CD8-positive, alpha-beta memory T cell (primary cell): ENCODE measurements at regions not wholly inside any gene's neighbourhood (a gene's known extent, or its start where the extent isn't known, plus 50 kb on each side); places are given as distances from the start of the nearest gene placed in this dataset.

Source experiments
- CTCF ChIA-PET: fragments of 350-600 bp; sonication (Branson Sonifier 250); formaldehyde crosslinking; loops from one replicate; lab custom pipeline; 2021; ENCODE audit warnings: antibody characterized with exemption; lab: Charles Lee
- POLR2A ChIA-PET: fragments of 350-600 bp; sonication (Branson Sonifier 250); formaldehyde crosslinking; loops from one replicate; lab custom pipeline; 2021; ENCODE audit warnings: antibody characterized with exemption; lab: Charles Lee
- DNase-seq, 5 donors: peaks; one replicate each; pipeline versions ENCODE4 v3.0.0 to v3.0.0-alpha.2; 2020 to 2022; ENCODE audit warnings: mixed read lengths in 1 of 5
- H3K27ac ChIP-seq: one replicate; pipeline ENCODE4 v1.7.0; 2013; ENCODE audit warnings: low read depth, mild to moderate bottlenecking, low read length, moderate library complexity
- H3K27me3 ChIP-seq: 2 replicates; pipeline ENCODE4 v1.7.0; 2013; ENCODE audit warnings: low read length, mild to moderate bottlenecking; ENCODE audit not compliant: insufficient read depth, poor library complexity, severe bottlenecking
- H3K36me3 ChIP-seq: 2 replicates; pipeline ENCODE4 v1.7.0; 2013; ENCODE audit warnings: mild to moderate bottlenecking, low read length, moderate library complexity; ENCODE audit not compliant: insufficient read depth
- H3K4me1 ChIP-seq: 2 replicates; pipeline ENCODE4 v1.7.0; 2013; ENCODE audit warnings: mild to moderate bottlenecking, low read length, moderate library complexity; ENCODE audit not compliant: insufficient read depth
- H3K4me3 ChIP-seq: 2 replicates; pipeline ENCODE4 v1.7.0; 2013; ENCODE audit warnings: mild to moderate bottlenecking, low read length
- H3K9me3 ChIP-seq: 2 replicates; pipeline ENCODE4 v1.7.0; 2013; ENCODE audit warnings: mild to moderate bottlenecking, low read length
- H3K27ac Mint-ChIP-seq, 8 donors: one replicate each; pipeline ENCODE4 v1.8.0; 2020 to 2021; ENCODE audit warnings: mixed read lengths in 8 of 8, mild to moderate bottlenecking in 6 of 8, inconsistent platforms in 3 of 8, moderate library complexity in 3 of 8
- H3K27me3 Mint-ChIP-seq, 2 donors: one replicate each; pipeline ENCODE4 v1.8.0; 2020 to 2021; ENCODE audit warnings: mixed read lengths in 2 of 2, mild to moderate bottlenecking in 1 of 2, moderate library complexity in 1 of 2
- H3K36me3 Mint-ChIP-seq, 3 donors: one replicate each; pipeline ENCODE4 v1.8.0; 2020 to 2021; ENCODE audit warnings: mixed read lengths in 3 of 3, inconsistent platforms in 1 of 3, mild to moderate bottlenecking in 1 of 3
- H3K4me1 Mint-ChIP-seq, 3 donors: one replicate each; pipeline ENCODE4 v1.8.0; 2020 to 2021; ENCODE audit warnings: mixed read lengths in 3 of 3, inconsistent platforms in 1 of 3, mild to moderate bottlenecking in 1 of 3
- H3K4me3 Mint-ChIP-seq, 7 donors: one replicate each; pipeline ENCODE4 v1.8.0; 2020 to 2021; ENCODE audit warnings: mixed read lengths in 7 of 7, mild to moderate bottlenecking in 6 of 7, moderate library complexity in 4 of 7, inconsistent platforms in 2 of 7
- H3K9me3 Mint-ChIP-seq, 5 donors: one replicate each; pipeline ENCODE4 v1.8.0; 2020 to 2022; ENCODE audit warnings: mixed read lengths in 5 of 5, mild to moderate bottlenecking in 3 of 5, moderate library complexity in 2 of 5, inconsistent platforms in 1 of 5

DNA sequence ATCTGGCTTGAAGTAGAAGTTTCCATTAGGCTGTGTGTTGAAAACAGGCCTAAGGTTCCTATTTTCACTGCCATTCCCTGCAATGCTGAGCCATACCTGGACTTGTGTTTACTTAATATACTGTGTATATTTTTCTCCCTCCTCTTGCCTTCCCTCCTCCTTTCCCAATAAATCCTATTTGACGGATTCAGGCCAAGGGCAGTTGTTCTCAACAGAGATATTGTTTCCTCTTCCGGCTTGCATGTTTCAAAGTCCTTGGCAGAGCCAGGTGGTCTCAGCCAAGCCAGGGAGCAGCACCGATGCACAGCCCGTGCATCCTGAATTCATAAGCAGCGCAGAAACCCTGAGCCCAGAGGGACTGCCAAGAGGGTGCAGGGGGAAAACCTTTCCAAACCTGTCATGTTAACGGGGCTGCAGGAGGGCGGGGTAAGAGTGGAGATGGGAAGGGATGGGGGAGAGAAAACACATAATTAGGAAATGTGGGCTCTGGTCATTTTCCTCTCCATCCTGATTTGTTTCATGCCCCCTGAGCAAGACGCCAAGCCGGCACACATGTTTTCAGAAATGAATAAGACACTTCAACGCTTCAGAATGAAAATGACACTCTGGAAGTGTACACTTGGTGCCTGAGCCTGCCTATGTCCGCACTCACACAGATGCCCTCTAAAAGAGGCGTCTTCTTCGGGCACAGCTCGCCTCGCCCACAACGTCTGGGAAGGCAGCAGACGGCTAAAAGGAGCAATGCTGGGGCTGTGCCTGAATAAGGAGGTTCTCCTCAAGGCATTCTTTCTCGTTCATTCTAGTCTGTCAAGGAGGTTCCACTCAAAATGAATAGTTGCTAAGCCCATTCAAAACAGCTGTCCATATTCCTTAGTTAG lies 149.3 kb upstream of the UBL3 start:
- H3K9me3 ChIP-seq = no peaks in the 10 kb centered on the region
- H3K9me3 Mint-ChIP-seq = no peaks in the 10 kb centered on the region
- H3K27me3 Mint-ChIP-seq = peaks cover 0 to 3% of the 10 kb centered on the region in 2 donors
- H3K4me3 ChIP-seq = no peak overlapping the region
- ChIA-PET POLR2A (no interaction called here), CTCF (interaction anchor here (1.5 kb wide), 1 partner anchor 11 kb away, joined by 3 read pairs; no protein-coding TSS in a partner anchor)
- no peak overlapping the region for H3K4me3 Mint-ChIP-seq
- no peaks in the 10 kb centered on the region for H3K36me3 Mint-ChIP-seq
- H3K4me1 Mint-ChIP-seq = peaks cover 0 to 6% (median under 1%) of the 10 kb centered on the region in 3 donors
- H3K36me3 ChIP-seq = no peaks in the 10 kb centered on the region
- DNase-seq = no peak
- H3K27ac Mint-ChIP-seq = peak overlapping the region in 2 of 8 donors; percentile 42 to 56
- H3K4me1 ChIP-seq = no peaks in the 10 kb centered on the region
- H3K27me3 ChIP-seq = no peaks in the 10 kb centered on the region
- H3K27ac ChIP-seq = no peak overlapping the region

DNA sequence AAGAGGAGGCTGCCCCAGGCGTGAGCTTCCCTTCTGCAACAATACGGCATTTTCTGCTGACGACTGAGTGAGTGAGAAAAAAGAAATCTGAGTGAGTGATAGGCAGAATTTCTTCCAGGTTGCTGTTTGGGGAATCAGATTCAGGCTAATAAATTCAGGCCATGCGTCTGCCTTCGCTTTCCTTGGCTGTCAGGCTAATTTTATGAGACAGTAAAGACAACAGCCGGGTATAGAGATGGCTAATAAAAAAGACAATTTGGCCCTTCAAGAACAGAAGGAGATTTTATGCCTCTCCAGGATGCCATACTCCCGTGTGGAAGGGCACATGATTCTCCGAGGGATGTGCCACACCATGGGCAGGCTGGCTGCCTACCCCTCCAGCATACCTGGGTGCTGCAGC lies 145.9 kb upstream of the UBL3 start:
- no peaks in the 10 kb centered on the region for H3K36me3 ChIP-seq
- H3K27me3 ChIP-seq = no peaks in the 10 kb centered on the region
- Mint-ChIP-seq H3K27me3 (no peaks in the 10 kb centered on the region), H3K36me3 (no peaks in the 10 kb centered on the region), H3K4me3 (peak overlapping the region in 1 of 7 donors; percentile 14), H3K9me3 (no peaks in the 10 kb centered on the region), H3K4me1 (no peaks in the 10 kb centered on the region), H3K27ac (no peak overlapping the region)
- H3K4me1 ChIP-seq = no peaks in the 10 kb centered on the region
- H3K4me3 ChIP-seq = no peak overlapping the region
- CTCF ChIA-PET = no interaction called here
- H3K27ac ChIP-seq = no peak overlapping the region
- H3K9me3 ChIP-seq = no peaks in the 10 kb centered on the region
- no peak for DNase-seq
- POLR2A ChIA-PET = no interaction called here

DNA sequence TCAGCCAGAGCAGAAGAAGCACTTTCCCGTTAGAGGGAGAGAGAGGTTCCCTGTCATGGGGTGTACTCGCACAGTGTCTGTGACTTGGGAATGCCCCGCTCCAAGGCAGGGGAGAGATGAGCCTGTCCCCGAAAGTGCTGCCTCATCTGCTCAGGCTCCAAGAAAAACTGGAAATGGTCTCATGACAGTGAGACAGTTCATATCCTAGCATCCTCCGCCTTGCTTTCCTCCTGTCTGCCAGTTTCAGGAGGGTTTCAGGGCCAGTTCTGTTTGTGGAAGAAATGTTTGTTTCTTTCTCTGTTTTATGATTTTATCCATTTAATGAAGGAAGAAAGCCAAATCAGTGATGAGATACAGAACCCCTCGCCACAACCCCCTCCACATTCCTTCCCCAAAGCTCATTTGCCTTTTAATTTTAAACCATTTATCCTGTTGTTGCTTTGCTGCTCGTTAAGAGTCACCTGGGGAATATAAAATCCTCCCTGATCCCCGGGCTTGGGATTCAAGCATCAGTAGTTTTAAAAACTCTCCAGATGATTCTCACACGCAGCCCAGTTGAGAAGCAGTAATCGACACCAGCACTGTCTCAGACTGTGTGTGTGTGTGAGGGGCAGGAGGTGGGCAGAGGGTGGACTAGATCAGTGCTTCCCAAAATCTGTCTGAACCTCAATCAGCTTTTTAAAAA lies 144.6 kb upstream of the UBL3 start:
- H3K4me1 Mint-ChIP-seq = no peaks in the 10 kb centered on the region
- CTCF ChIA-PET = interaction anchor here (1.0 kb wide), 1 partner anchor 52 kb away, joined by 3 read pairs; no protein-coding TSS in a partner anchor
- peaks cover 0 to 2% of the 10 kb centered on the region in 2 donors for H3K27me3 Mint-ChIP-seq
- no peak for DNase-seq
- H3K9me3 Mint-ChIP-seq = no peaks in the 10 kb centered on the region
- H3K36me3 Mint-ChIP-seq = peaks cover 0 to 3% (median 0%) of the 10 kb centered on the region in 3 donors
- H3K4me3 Mint-ChIP-seq = no peak overlapping the region
- no peaks in the 10 kb centered on the region for H3K9me3 ChIP-seq
- POLR2A ChIA-PET = no interaction called here
- H3K27ac Mint-ChIP-seq = no peak overlapping the region
- H3K4me1 ChIP-seq = no peaks in the 10 kb centered on the region
- H3K36me3 ChIP-seq = no peaks in the 10 kb centered on the region
- no peak overlapping the region for H3K4me3 ChIP-seq
- no peaks in the 10 kb centered on the region for H3K27me3 ChIP-seq
- H3K27ac ChIP-seq = no peak overlapping the region

DNA sequence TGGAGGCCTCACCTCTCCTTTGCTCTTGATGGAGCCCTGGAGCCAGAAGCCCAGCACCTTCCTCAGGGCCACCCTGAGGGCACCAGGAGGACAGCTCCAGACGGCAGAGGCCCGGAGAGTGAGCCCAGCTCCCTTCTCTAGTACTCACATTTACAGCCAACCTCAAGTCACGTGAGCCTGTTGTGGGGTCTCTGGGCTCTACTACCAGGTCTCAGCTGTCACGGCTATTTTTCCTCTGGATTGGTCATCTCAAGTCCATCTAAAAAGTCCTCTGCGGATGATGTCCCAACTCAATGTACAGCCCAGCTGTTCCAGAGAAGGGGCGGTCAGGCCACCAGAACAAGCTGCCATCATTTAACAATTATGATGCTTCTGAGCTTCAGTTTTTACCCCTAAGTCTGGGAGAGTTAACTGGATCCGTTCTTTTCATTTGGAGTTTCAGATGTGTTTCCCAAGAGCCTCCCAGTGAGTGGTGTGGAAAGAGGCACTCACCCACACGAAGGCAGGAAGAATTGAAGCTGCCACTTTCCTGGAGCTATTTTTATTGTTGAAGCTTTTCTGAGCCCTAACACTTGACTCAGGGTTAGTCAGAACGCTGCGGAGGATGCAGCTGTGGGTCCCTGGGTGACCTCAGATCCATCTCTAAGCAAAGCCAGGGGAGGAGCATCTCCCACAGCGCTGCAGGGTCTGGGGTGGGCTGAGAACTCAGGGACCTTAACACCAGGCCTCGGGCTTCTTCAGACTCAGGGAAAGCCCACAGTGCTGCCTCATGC lies 143.5 kb upstream of the UBL3 start:
- Mint-ChIP-seq H3K4me3 (no peak overlapping the region), H3K36me3 (peaks cover 0 to 4% (median 0%) of the 10 kb centered on the region in 3 donors), H3K27me3 (peaks cover 0 to 4% of the 10 kb centered on the region in 2 donors), H3K9me3 (peaks cover 0 to 5% (median 0%) of the 10 kb centered on the region in 5 donors), H3K4me1 (no peaks in the 10 kb centered on the region), H3K27ac (no peak overlapping the region)
- no peaks in the 10 kb centered on the region for H3K4me1 ChIP-seq
- H3K36me3 ChIP-seq = no peaks in the 10 kb centered on the region
- H3K9me3 ChIP-seq = no peaks in the 10 kb centered on the region
- no peak overlapping the region for H3K27ac ChIP-seq
- ChIA-PET POLR2A (interaction anchor here (0.6 kb wide), 1 partner anchor 579 kb away, joined by 3 read pairs; no protein-coding TSS in a partner anchor), CTCF (interaction anchor here (1.1 kb wide), 1 partner anchor 13 kb away, joined by 3 read pairs; no protein-coding TSS in a partner anchor)
- no peak for DNase-seq
- H3K27me3 ChIP-seq = no peaks in the 10 kb centered on the region
- H3K4me3 ChIP-seq = no peak overlapping the region

DNA sequence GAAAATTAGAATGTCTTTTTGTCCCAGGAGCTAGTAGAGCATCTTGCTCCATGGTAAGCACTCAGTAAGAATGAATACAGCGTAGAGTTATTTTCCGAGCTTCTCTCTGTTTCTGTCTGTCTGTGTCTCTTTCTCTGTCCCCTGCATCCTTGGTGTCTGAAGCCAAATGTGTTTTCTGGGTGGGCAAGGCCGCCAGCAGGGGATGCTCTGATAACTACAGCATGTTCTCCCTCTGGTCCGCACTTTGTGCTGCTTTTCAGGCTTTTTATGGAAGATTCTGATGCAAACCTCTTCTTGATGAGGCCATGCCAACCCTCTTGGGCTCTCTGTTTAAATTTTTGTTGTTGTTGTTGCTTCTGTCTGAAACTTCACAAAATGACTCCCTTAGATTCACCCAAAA lies 142.8 kb upstream of the UBL3 start:
- no peak overlapping the region for H3K27ac ChIP-seq
- POLR2A ChIA-PET = interaction anchor here (0.6 kb wide), 1 partner anchor 580 kb away, joined by 3 read pairs; no protein-coding TSS in a partner anchor
- Mint-ChIP-seq H3K27ac (peak overlapping the region in 1 of 8 donors; percentile 6), H3K4me1 (no peaks in the 10 kb centered on the region), H3K4me3 (no peak overlapping the region), H3K9me3 (peaks cover 0 to 6% (median 1%) of the 10 kb centered on the region in 5 donors), H3K27me3 (peaks cover 0 to 4% of the 10 kb centered on the region in 2 donors), H3K36me3 (peaks cover 0 to 7% (median 0%) of the 10 kb centered on the region in 3 donors)
- no peaks in the 10 kb centered on the region for H3K9me3 ChIP-seq
- H3K36me3 ChIP-seq = no peaks in the 10 kb centered on the region
- no peak for DNase-seq
- H3K27me3 ChIP-seq = no peaks in the 10 kb centered on the region
- H3K4me3 ChIP-seq = no peak overlapping the region
- no peaks in the 10 kb centered on the region for H3K4me1 ChIP-seq
- CTCF ChIA-PET = interaction anchor here (1.0 to 1.1 kb wide), 2 partner anchors 12 to 13 kb away, joined by 3 read pairs; no protein-coding TSS in a partner anchor

DNA sequence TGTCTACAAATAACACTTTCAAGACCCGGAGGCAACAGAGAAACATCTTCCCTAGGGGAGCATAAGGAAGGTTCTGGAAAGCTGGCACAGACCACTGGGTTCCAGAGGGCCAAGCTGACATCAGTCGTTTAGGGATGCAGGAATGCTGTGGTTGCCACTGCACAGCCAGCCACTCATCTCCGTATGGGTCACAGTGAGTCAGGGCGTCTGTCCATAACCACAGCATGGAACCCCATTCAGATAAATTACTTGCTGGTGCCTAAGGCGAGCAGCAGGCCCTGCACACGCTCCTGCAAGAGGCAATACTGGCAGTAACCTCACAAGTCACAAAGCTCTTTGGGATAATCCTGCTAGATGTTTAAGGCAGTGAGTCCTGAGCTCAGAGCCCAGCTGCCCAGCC lies 140.9 kb upstream of the UBL3 start:
- Mint-ChIP-seq H3K36me3 (peaks cover 0 to 19% (median 3%) of the 10 kb centered on the region in 3 donors), H3K4me1 (no peaks in the 10 kb centered on the region), H3K4me3 (no peak overlapping the region), H3K9me3 (peaks cover 12 to 19% (median 18%) of the 10 kb centered on the region in 5 donors), H3K27ac (no peak overlapping the region), H3K27me3 (peaks cover 4 to 7% of the 10 kb centered on the region in 2 donors)
- DNase-seq = no peak
- Histone ChIP-seq H3K27me3 (no peaks in the 10 kb centered on the region), H3K36me3 (no peaks in the 10 kb centered on the region), H3K4me3 (no peak overlapping the region), H3K27ac (no peak overlapping the region), H3K4me1 (no peaks in the 10 kb centered on the region), H3K9me3 (no peaks in the 10 kb centered on the region)
- CTCF ChIA-PET = no interaction called here
- POLR2A ChIA-PET = no interaction called here

DNA sequence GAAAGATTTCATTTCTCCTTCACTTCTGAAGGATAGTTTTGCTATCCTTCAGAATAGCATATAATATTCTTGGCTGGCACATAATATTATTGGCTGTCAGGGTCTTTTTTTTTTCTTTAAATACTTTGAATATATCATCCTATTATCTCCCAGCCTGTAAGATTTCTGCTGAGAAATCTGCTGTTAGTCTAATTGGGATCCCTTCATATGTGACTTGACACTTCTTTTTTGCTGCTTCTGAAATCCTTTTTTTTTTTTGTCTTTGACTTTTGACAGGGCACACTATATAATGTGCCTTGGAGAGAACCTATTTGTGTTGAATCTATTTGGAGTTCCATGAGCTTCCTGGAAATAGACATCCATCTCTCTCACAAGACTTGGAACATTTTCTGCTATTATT lies 136.9 kb upstream of the UBL3 start:
- ChIA-PET CTCF (no interaction called here), POLR2A (no interaction called here)
- no peak for DNase-seq
- Histone ChIP-seq H3K9me3 (no peaks in the 10 kb centered on the region), H3K4me1 (no peaks in the 10 kb centered on the region), H3K27me3 (no peaks in the 10 kb centered on the region), H3K36me3 (no peaks in the 10 kb centered on the region), H3K4me3 (no peak overlapping the region), H3K27ac (no peak overlapping the region)
- H3K27ac Mint-ChIP-seq = no peak overlapping the region
- H3K9me3 Mint-ChIP-seq = peaks cover 14 to 24% (median 18%) of the 10 kb centered on the region in 5 donors
- H3K4me1 Mint-ChIP-seq = no peaks in the 10 kb centered on the region
- peaks cover 4 to 7% of the 10 kb centered on the region in 2 donors for H3K27me3 Mint-ChIP-seq
- H3K36me3 Mint-ChIP-seq = peaks cover 0 to 32% (median 3%) of the 10 kb centered on the region in 3 donors
- no peak overlapping the region for H3K4me3 Mint-ChIP-seq
